ENCODE measurements at regions not wholly inside any gene's neighbourhood (a gene's known extent, or its start where the extent isn't known, plus 50 kb on each side); places are given as distances from the start of the nearest gene placed in this dataset.

GRCh38 chr12:127991485-127991884 is 275.5 kb upstream of the TMEM132C start:
- no peak for TF ChIP-seq CTCF (IDR thresholded peaks at IDR 0.05; ENCODE audit: low read depth, low read length, missing control alignments)
- H3K4me3 ChIP-seq (replicated peaks; ENCODE audit: low read depth, low read length) = no peak overlapping the region
- DNase-seq (ENCODE audit: extremely low read depth, low read depth) = no peak

GRCh38 chr12:127998988-127999387 is 268.0 kb upstream of the TMEM132C start:
- no peak overlapping the region for H3K4me3 ChIP-seq (replicated peaks; ENCODE audit: low read depth, low read length)
- no peak for TF ChIP-seq CTCF (IDR thresholded peaks at IDR 0.05; ENCODE audit: low read depth, low read length, missing control alignments)
- no peak for DNase-seq (ENCODE audit: extremely low read depth, low read depth)

GRCh38 chr12:128004383-128004938 is 262.5 kb upstream of the TMEM132C start:
- no peak overlapping the region for H3K4me3 ChIP-seq (replicated peaks; ENCODE audit: low read depth, low read length)
- no peak for TF ChIP-seq CTCF (IDR thresholded peaks at IDR 0.05; ENCODE audit: low read depth, low read length, missing control alignments)

GRCh38 chr12:128007250-128007649 is 259.7 kb upstream of the TMEM132C start:
- no peak for DNase-seq (ENCODE audit: extremely low read depth, low read depth)
- no peak for TF ChIP-seq CTCF (IDR thresholded peaks at IDR 0.05; ENCODE audit: low read depth, low read length, missing control alignments)
- no peak overlapping the region for H3K4me3 ChIP-seq (replicated peaks; ENCODE audit: low read depth, low read length)

More at GRCh38 chr12:128004383-128004938, 262.5 kb upstream of the TMEM132C start:
- DNase-seq (ENCODE audit: extremely low read depth, low read depth) = no peak

GRCh38 chr12:128008341-128008740 is 258.6 kb upstream of the TMEM132C start:
- no peak for TF ChIP-seq CTCF (IDR thresholded peaks at IDR 0.05; ENCODE audit: low read depth, low read length, missing control alignments)
- no peak for DNase-seq (ENCODE audit: extremely low read depth, low read depth)
- H3K4me3 ChIP-seq (replicated peaks; ENCODE audit: low read depth, low read length) = no peak overlapping the region

- no peak for DNase-seq (ENCODE audit: extremely low read depth, low read depth)
- H3K4me3 ChIP-seq (replicated peaks; ENCODE audit: low read depth, low read length) = no peak overlapping the region
- TF ChIP-seq CTCF (IDR thresholded peaks at IDR 0.05; ENCODE audit: low read depth, low read length, missing control alignments) = no peak
These were observed 257.9 kb upstream of the TMEM132C start for GRCh38 chr12:128009108-128009507.

- H3K4me3 ChIP-seq (replicated peaks; ENCODE audit: low read depth, low read length) = no peak overlapping the region
- no peak for DNase-seq (ENCODE audit: extremely low read depth, low read depth)
- TF ChIP-seq CTCF (IDR thresholded peaks at IDR 0.05; ENCODE audit: low read depth, low read length, missing control alignments) = no peak
These were observed 254.9 kb upstream of the TMEM132C start for GRCh38 chr12:128012110-128012509.
